Ishikawa (cell line): ENCODE measurements at regions not wholly inside any gene's neighbourhood (a gene's known extent, or its start where the extent isn't known, plus 50 kb on each side); places are given as distances from the start of the nearest gene placed in this dataset.

Experiments
- CEBPB ChIP-seq: IDR thresholded peaks from 2 replicates; pipeline ENCODE4 v1.6.1; 2012
- EGR1 ChIP-seq: IDR thresholded peaks from 2 replicates; pipeline ENCODE4 v1.6.1; 2012
- EP300 ChIP-seq: IDR thresholded peaks from 2 replicates; pipeline ENCODE4 v1.6.1; 2012; ENCODE audit warnings: borderline replicate concordance
- RAD21 ChIP-seq: IDR thresholded peaks from 2 replicates; pipeline ENCODE4 v1.6.1; 2012; ENCODE audit warnings: low read depth
- TAF1 ChIP-seq: IDR thresholded peaks from 2 replicates; pipeline ENCODE4 v1.6.1; 2012; ENCODE audit warnings: low read depth, mild to moderate bottlenecking
- TCF12 ChIP-seq: IDR thresholded peaks from 2 replicates; pipeline ENCODE4 v1.6.1; 2012; ENCODE audit warnings: low read depth
- TEAD4 ChIP-seq: IDR thresholded peaks from 2 replicates; pipeline ENCODE4 v1.6.1; 2012
- YY1 ChIP-seq: IDR thresholded peaks from 2 replicates; pipeline ENCODE4 v1.6.1; 2012; ENCODE audit warnings: low read depth
- TF ChIP-seq, protein P1 (sequence below): IDR thresholded peaks from 2 replicates; pipeline ENCODE4 v1.6.1; 2012
- TF ChIP-seq, protein P2 (sequence below): IDR thresholded peaks from 2 replicates; pipeline ENCODE4 v1.6.1; 2012; ENCODE audit warnings: low read depth, mild to moderate bottlenecking
- TF ChIP-seq, protein P3 (sequence below): IDR thresholded peaks from 2 replicates; pipeline ENCODE4 v1.6.1; 2012

DNA sequence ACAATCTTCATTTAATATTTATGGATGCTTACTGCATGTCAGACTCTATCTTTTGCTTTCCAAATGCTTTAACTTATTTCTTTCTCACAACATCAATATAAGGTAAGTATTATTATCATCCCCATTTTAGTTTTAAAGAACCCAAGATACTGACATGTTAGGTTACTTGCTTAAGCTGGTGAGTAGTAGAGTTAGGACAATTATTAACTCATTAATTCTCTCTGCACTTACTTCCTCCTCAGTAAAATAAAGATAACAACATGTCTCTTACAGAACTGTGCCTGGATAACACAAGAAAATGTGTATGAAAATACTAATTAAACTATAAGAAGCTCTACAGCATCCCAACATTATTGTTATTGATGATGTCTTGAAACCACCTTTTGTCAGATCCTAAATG lies 359.1 kb upstream of the CHST9 start:
- TF ChIP-seq TEAD4 (no peak), CEBPB (no peak), TCF12 (no peak), EP300 (no peak), YY1 (no peak), TAF1 (no peak), EGR1 (no peak), RAD21 (no peak)
- TF ChIP-seq, protein P1, sequence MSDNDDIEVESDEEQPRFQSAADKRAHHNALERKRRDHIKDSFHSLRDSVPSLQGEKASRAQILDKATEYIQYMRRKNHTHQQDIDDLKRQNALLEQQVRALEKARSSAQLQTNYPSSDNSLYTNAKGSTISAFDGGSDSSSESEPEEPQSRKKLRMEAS, result no peak
- TF ChIP-seq, protein P2, sequence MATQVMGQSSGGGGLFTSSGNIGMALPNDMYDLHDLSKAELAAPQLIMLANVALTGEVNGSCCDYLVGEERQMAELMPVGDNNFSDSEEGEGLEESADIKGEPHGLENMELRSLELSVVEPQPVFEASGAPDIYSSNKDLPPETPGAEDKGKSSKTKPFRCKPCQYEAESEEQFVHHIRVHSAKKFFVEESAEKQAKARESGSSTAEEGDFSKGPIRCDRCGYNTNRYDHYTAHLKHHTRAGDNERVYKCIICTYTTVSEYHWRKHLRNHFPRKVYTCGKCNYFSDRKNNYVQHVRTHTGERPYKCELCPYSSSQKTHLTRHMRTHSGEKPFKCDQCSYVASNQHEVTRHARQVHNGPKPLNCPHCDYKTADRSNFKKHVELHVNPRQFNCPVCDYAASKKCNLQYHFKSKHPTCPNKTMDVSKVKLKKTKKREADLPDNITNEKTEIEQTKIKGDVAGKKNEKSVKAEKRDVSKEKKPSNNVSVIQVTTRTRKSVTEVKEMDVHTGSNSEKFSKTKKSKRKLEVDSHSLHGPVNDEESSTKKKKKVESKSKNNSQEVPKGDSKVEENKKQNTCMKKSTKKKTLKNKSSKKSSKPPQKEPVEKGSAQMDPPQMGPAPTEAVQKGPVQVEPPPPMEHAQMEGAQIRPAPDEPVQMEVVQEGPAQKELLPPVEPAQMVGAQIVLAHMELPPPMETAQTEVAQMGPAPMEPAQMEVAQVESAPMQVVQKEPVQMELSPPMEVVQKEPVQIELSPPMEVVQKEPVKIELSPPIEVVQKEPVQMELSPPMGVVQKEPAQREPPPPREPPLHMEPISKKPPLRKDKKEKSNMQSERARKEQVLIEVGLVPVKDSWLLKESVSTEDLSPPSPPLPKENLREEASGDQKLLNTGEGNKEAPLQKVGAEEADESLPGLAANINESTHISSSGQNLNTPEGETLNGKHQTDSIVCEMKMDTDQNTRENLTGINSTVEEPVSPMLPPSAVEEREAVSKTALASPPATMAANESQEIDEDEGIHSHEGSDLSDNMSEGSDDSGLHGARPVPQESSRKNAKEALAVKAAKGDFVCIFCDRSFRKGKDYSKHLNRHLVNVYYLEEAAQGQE, result no peak
- TF ChIP-seq, protein P3, sequence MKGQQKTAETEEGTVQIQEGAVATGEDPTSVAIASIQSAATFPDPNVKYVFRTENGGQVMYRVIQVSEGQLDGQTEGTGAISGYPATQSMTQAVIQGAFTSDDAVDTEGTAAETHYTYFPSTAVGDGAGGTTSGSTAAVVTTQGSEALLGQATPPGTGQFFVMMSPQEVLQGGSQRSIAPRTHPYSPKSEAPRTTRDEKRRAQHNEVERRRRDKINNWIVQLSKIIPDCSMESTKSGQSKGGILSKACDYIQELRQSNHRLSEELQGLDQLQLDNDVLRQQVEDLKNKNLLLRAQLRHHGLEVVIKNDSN, result no peak
